ENCODE measurements at regions not wholly inside any gene's neighbourhood (a gene's known extent, or its start where the extent isn't known, plus 50 kb on each side); places are given as distances from the start of the nearest gene placed in this dataset.

- TF ChIP-seq CTCF (IDR thresholded peaks at IDR 0.05): no peak
These were observed 523.2 kb upstream of the JARID2 start for GRCh38 chr6:14722704-14723103.

GRCh38 chr6:14723535-14724086 is 522.3 kb upstream of the JARID2 start:
- TF ChIP-seq CTCF (IDR thresholded peaks at IDR 0.05): no peak

GRCh38 chr6:14724549-14724948 is 521.3 kb upstream of the JARID2 start:
- TF ChIP-seq CTCF (IDR thresholded peaks at IDR 0.05): no peak

- TF ChIP-seq CTCF (IDR thresholded peaks at IDR 0.05): no peak
These were observed 518.9 kb upstream of the JARID2 start for GRCh38 chr6:14726816-14727493.

GRCh38 chr6:14727494-14728395 is 518.1 kb upstream of the JARID2 start:
- TF ChIP-seq CTCF (IDR thresholded peaks at IDR 0.05): no peak

GRCh38 chr6:14728396-14729024 is 517.4 kb upstream of the JARID2 start:
- TF ChIP-seq CTCF (IDR thresholded peaks at IDR 0.05): no peak

GRCh38 chr6:14729129-14729871 is 516.6 kb upstream of the JARID2 start:
- TF ChIP-seq CTCF (IDR thresholded peaks at IDR 0.05): no peak
